ENCODE measurements at regions not wholly inside any gene's neighbourhood (a gene's known extent, or its start where the extent isn't known, plus 50 kb on each side); places are given as distances from the start of the nearest gene placed in this dataset.
A peak's percentile ranks its signal among the peaks of the same experiment; 100 is the strongest.

GRCh38 chr2:190119923-190120590, 57.5 kb upstream of the MSTN start:
- Mint-ChIP-seq H3K4me1 (peaks cover 14 to 22% (median 17%) of the 10 kb centered on the region in 3 donors), H3K36me3 (no peaks in the 10 kb centered on the region), H3K27ac (peak overlapping the region in 2 of 3 donors; percentile 23 to 28), H3K4me3 (peak overlapping the region in 3 of 4 donors; percentile 59 to 88 (median 74)), H3K27me3 (no peaks in the 10 kb centered on the region), H3K9me3 (peaks cover 0 to 6% (median 0%) of the 10 kb centered on the region in 3 donors)

GRCh38 chr2:190119257-190119656, 56.7 kb upstream of the MSTN start:
- H3K9me3 Mint-ChIP-seq, result peaks cover 0 to 6% (median 0%) of the 10 kb centered on the region in 3 donors

GRCh38 chr2:190117305-190117704, 54.8 kb upstream of the MSTN start:
- H3K4me1 Mint-ChIP-seq, result peaks cover 12 to 22% (median 16%) of the 10 kb centered on the region in 3 donors
- no peaks in the 10 kb centered on the region for H3K36me3 Mint-ChIP-seq
- peaks cover 0 to 6% (median 0%) of the 10 kb centered on the region in 3 donors for H3K9me3 Mint-ChIP-seq
- no peaks in the 10 kb centered on the region for H3K27me3 Mint-ChIP-seq
- H3K4me3 Mint-ChIP-seq, result no peak overlapping the region
- H3K27ac Mint-ChIP-seq, result no peak overlapping the region

More at GRCh38 chr2:190119257-190119656, 56.7 kb upstream of the MSTN start:
- peak overlapping the region; percentile 59 to 88 (median 68) for H3K4me3 Mint-ChIP-seq
- peak overlapping the region in 1 of 3 donors; percentile 23 for H3K27ac Mint-ChIP-seq
- no peaks in the 10 kb centered on the region for H3K36me3 Mint-ChIP-seq
- H3K4me1 Mint-ChIP-seq, result peaks cover 14 to 22% (median 17%) of the 10 kb centered on the region in 3 donors
- H3K27me3 Mint-ChIP-seq, result no peaks in the 10 kb centered on the region

DNA sequence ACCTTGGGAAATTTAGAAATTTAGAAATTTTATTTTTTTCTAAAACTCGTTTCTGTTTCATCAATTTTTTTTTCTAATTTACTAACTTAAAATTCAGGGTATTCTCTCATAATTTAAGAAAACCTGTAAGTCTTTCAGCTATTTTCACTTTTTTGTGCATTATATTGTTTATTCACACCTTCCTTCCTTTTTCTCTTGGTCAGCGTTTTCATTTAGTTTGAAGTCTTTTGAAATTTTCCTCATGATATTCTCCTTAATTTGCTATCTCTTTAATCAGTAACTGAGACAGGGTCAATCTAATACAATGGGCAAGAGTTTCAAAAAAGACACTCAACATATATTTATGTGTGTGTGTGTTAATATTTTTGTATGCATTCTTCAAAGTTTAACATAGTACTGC, 50.5 kb upstream of the MSTN start:
- Mint-ChIP-seq H3K4me1 (no peaks in the 10 kb centered on the region), H3K27me3 (peaks cover 2% of the 10 kb centered on the region), H3K9me3 (peaks cover 0 to 4% (median 0%) of the 10 kb centered on the region in 3 donors), H3K36me3 (no peaks in the 10 kb centered on the region), H3K27ac (no peak overlapping the region), H3K4me3 (no peak overlapping the region)

Data from IgD-negative memory B cell (primary cell).